H7 (cell line): ENCODE measurements at regions not wholly inside any gene's neighbourhood (a gene's known extent, or its start where the extent isn't known, plus 50 kb on each side); places are given as distances from the start of the nearest gene placed in this dataset.
"Not testable (repeated sequence)": the region's sequence is repeated elsewhere in the genome, so short reads cannot be mapped to it uniquely, and the experiment has no call there.

ENCODE experiments used
- DNase-seq: peaks from one replicate; pipeline ENCODE4 v3.0.0; 2012
- H3K27me3 ChIP-seq: 2 replicates; pipeline ENCODE4 v1.6.0; 2011; ENCODE audit warnings: mild to moderate bottlenecking, low read length; ENCODE audit not compliant: control insufficient read depth, insufficient read depth
- H3K36me3 ChIP-seq: replicated peaks from 2 replicates; pipeline ENCODE4 v1.5.1; 2011; ENCODE audit warnings: low read length; ENCODE audit not compliant: control insufficient read depth, insufficient read depth
- H3K4me3 ChIP-seq: 2 replicates; pipeline ENCODE4 v1.5.1; 2011; ENCODE audit warnings: low read depth, mild to moderate bottlenecking, control low read depth, low read length, moderate library complexity; ENCODE audit not compliant: insufficient read depth

GRCh38 chr16:87199901-87200300 is 117.3 kb downstream of the C16orf95 start:
- DNase-seq, result no peak
- Histone ChIP-seq H3K4me3 (no peak overlapping the region), H3K27me3 (no peaks in the 10 kb centered on the region), H3K36me3 (no peaks in the 10 kb centered on the region)

- no peak for DNase-seq
- Histone ChIP-seq H3K27me3 (no peaks in the 10 kb centered on the region), H3K4me3 (no peak overlapping the region)
Observed at GRCh38 chr16:87200637-87201036, 116.6 kb downstream of the C16orf95 start.

GRCh38 chr16:87201052-87201451 is 116.1 kb downstream of the C16orf95 start:
- Histone ChIP-seq H3K36me3 (no peaks in the 10 kb centered on the region), H3K27me3 (no peaks in the 10 kb centered on the region), H3K4me3 (no peak overlapping the region)
- DNase-seq, result no peak

More at GRCh38 chr16:87200637-87201036, 116.6 kb downstream of the C16orf95 start:
- H3K36me3 ChIP-seq, result no peaks in the 10 kb centered on the region

GRCh38 chr16:87201790-87202189 is 115.4 kb downstream of the C16orf95 start:
- Histone ChIP-seq H3K36me3 (no peaks in the 10 kb centered on the region), H3K27me3 (no peaks in the 10 kb centered on the region), H3K4me3 (no peak overlapping the region)
- no peak for DNase-seq

GRCh38 chr16:87202346-87202745 is 114.8 kb downstream of the C16orf95 start:
- Histone ChIP-seq H3K27me3 (no peaks in the 10 kb centered on the region), H3K36me3 (no peaks in the 10 kb centered on the region), H3K4me3 (no peak overlapping the region)
- DNase-seq, result no peak

GRCh38 chr16:87203060-87203656 is 114.0 kb downstream of the C16orf95 start:
- H3K27me3 ChIP-seq, result no peaks in the 10 kb centered on the region
- H3K4me3 ChIP-seq, result no peak overlapping the region
- DNase-seq, result peak; percentile 91
- H3K36me3 ChIP-seq, result no peaks in the 10 kb centered on the region

- Histone ChIP-seq H3K4me3 (no peak overlapping the region), H3K27me3 (no peaks in the 10 kb centered on the region), H3K36me3 (no peaks in the 10 kb centered on the region)
- DNase-seq, result no peak
Observed at GRCh38 chr16:87206646-87207451, 110.3 kb downstream of the C16orf95 start.

GRCh38 chr16:87207509-87207908 is 109.7 kb downstream of the C16orf95 start:
- DNase-seq, result no peak
- H3K27me3 ChIP-seq, result no peaks in the 10 kb centered on the region
- H3K4me3 ChIP-seq, result no peak overlapping the region
- H3K36me3 ChIP-seq, result no peaks in the 10 kb centered on the region

- no peak for DNase-seq
- H3K27me3 ChIP-seq, result no peaks in the 10 kb centered on the region
- H3K4me3 ChIP-seq, result no peak overlapping the region
- no peaks in the 10 kb centered on the region for H3K36me3 ChIP-seq
Observed at GRCh38 chr16:87207965-87208364, 109.2 kb downstream of the C16orf95 start.

GRCh38 chr16:87208968-87209367 is 108.2 kb downstream of the C16orf95 start:
- H3K27me3 ChIP-seq, DNase-seq, H3K4me3 ChIP-seq, H3K36me3 ChIP-seq: not testable (repeated sequence)

GRCh38 chr16:87209808-87210512 is 107.2 kb downstream of the C16orf95 start:
- no peaks in the 10 kb centered on the region for H3K27me3 ChIP-seq
- H3K36me3 ChIP-seq, result no peaks in the 10 kb centered on the region
- H3K4me3 ChIP-seq, result no peak overlapping the region
- no peak for DNase-seq

GRCh38 chr16:87210894-87211293 is 106.3 kb downstream of the C16orf95 start:
- Histone ChIP-seq H3K27me3 (no peaks in the 10 kb centered on the region), H3K36me3 (no peaks in the 10 kb centered on the region), H3K4me3 (no peak overlapping the region)
- DNase-seq, result no peak

- no peak for DNase-seq
- Histone ChIP-seq H3K36me3 (no peaks in the 10 kb centered on the region), H3K27me3 (no peaks in the 10 kb centered on the region)
Observed at GRCh38 chr16:87212026-87212425, 105.2 kb downstream of the C16orf95 start.

GRCh38 chr16:87213536-87213935 is 103.7 kb downstream of the C16orf95 start:
- Histone ChIP-seq H3K27me3 (no peaks in the 10 kb centered on the region), H3K4me3 (no peak overlapping the region), H3K36me3 (no peaks in the 10 kb centered on the region)

More at GRCh38 chr16:87212026-87212425, 105.2 kb downstream of the C16orf95 start:
- H3K4me3 ChIP-seq, result no peak overlapping the region

More at GRCh38 chr16:87213536-87213935, 103.7 kb downstream of the C16orf95 start:
- DNase-seq, result no peak
